NB4 (cell line): ENCODE measurements at regions not wholly inside any gene's neighbourhood (a gene's known extent, or its start where the extent isn't known, plus 50 kb on each side); places are given as distances from the start of the nearest gene placed in this dataset.

Experiments
- CTCF ChIP-seq: IDR thresholded peaks from one replicate; pipeline ENCODE4 v1.5.1; 2012; ENCODE audit warnings: low read depth, low read length
- MAX ChIP-seq: IDR thresholded peaks from 2 replicates; pipeline ENCODE4 v1.6.1; 2011; ENCODE audit warnings: low read depth, low read length
- MYC ChIP-seq: IDR thresholded peaks from 2 replicates; pipeline ENCODE4 v1.6.1; 2011; ENCODE audit warnings: low read depth, low read length
- POLR2A ChIP-seq: IDR thresholded peaks from 2 replicates; pipeline ENCODE4 v1.6.1; 2011; ENCODE audit warnings: mild to moderate bottlenecking; ENCODE audit not compliant: insufficient read length; ENCODE audit errors: extremely low read depth

GRCh38 chr1:78410643-78411042, 80.1 kb upstream of the PTGFR start:
- TF ChIP-seq CTCF (no peak), MAX (no peak), POLR2A (no peak), MYC (no peak)
